HepG2 (cell line): ENCODE measurements at regions not wholly inside any gene's neighbourhood (a gene's known extent, or its start where the extent isn't known, plus 50 kb on each side); places are given as distances from the start of the nearest gene placed in this dataset.

ENCODE experiments used
- ATAC-seq: fragments of 200-7000 bp; cut with Tn5 transposase; 3 replicates; pipeline ENCODE4 v1.9.1; 2020; ENCODE audit warnings: mild to moderate bottlenecking, moderate library complexity
- BruUV-seq: library from RNA; stranded (reverse); fragments of 400-500 nt; replicated peaks from 2 replicates; lab custom pipeline; 2021; lab: Mats Ljungman, UMichigan
- CTCF ChIA-PET: fragments of 300-600 bp; formaldehyde crosslinking; extraction: SDS; loops from one replicate; lab custom pipeline; 2021; ENCODE audit warnings: low total read pairs, inconsistent platforms, low intra/inter-chr PET ratio; lab: Yijun Ruan, JAX
- POLR2A ChIA-PET: fragments of 350-600 bp; sonication (Branson Sonifier 250); formaldehyde crosslinking; loops from one replicate; lab custom pipeline; 2020; ENCODE audit warnings: antibody characterized with exemption, inconsistent platforms; lab: Yijun Ruan, JAX
- DNase-seq: peaks from one replicate; pipeline ENCODE4 v3.0.0-alpha.2; 2015; ENCODE audit warnings: low spot score
- FAIRE-seq: peaks from 3 replicates; lab custom pipeline; 2011; peaks lifted over from hg19 to GRCh38; lab: Jason Lieb, UNC
- H2AFZ ChIP-seq: one replicate; pipeline ENCODE4 v1.6.1; 2011; ENCODE audit warnings: low read length, inconsistent platforms
- H3K27ac ChIP-seq: fragments of 300-600 bp; 3 replicates; pipeline ENCODE4 v1.8.0; 2011; ENCODE audit warnings: mixed run types, mild to moderate bottlenecking, mixed read lengths, low read length, inconsistent platforms; ENCODE audit not compliant: insufficient read depth; ENCODE audit errors: extremely low read length
- H3K27me3 ChIP-seq, 2 experiments: fragments of 200-600 bp in 1 of 2; 2 replicates in 1 of 2; 3 replicates in 1 of 2; pipeline versions ENCODE4 v1.6.0 to v1.8.0; 2011; ENCODE audit warnings: low read length in 2 of 2, mild to moderate bottlenecking in 2 of 2, moderate library complexity in 2 of 2, inconsistent platforms in 1 of 2; ENCODE audit not compliant: insufficient read depth in 2 of 2, control insufficient read depth in 1 of 2
- H3K36me3 ChIP-seq, 2 experiments: fragments of 200-600 bp in 1 of 2; replicated peaks in 1 of 2; 2 replicates in 1 of 2; 3 replicates in 1 of 2; pipeline versions ENCODE4 v1.5.1 to v1.8.0; 2011; ENCODE audit warnings: low read length in 2 of 2, inconsistent platforms in 1 of 2; ENCODE audit not compliant: insufficient read depth in 2 of 2, control insufficient read depth in 1 of 2
- H3K4me1 ChIP-seq: 2 replicates; pipeline ENCODE4 v1.5.1; 2012; ENCODE audit warnings: low read length, inconsistent platforms; ENCODE audit not compliant: insufficient read depth
- H3K4me2 ChIP-seq: 2 replicates; pipeline ENCODE4 v1.6.0; 2011; ENCODE audit warnings: low read depth, low read length, inconsistent platforms
- H3K4me3 ChIP-seq, 3 experiments: fragments of 200-600 bp in 1 of 3; sonication (generic), shearing (Covaris generic) in 1 of 3; replicated peaks in 1 of 3; 2 replicates each; pipeline ENCODE4 v1.5.1; 2011 to 2016; ENCODE audit warnings: low read length in 3 of 3, inconsistent platforms in 2 of 3, low read depth in 2 of 3, mild to moderate bottlenecking in 2 of 3, control low read depth in 1 of 3, mixed read lengths in 1 of 3; ENCODE audit not compliant: insufficient read depth in 1 of 3
- H3K79me2 ChIP-seq: one replicate; pipeline ENCODE4 v1.6.1; 2011; ENCODE audit warnings: low read length, inconsistent platforms; ENCODE audit not compliant: insufficient read depth
- H3K9ac ChIP-seq: 2 replicates; pipeline ENCODE4 v1.6.0; 2011; ENCODE audit warnings: mild to moderate bottlenecking, low read depth, low read length, inconsistent platforms; ENCODE audit not compliant: insufficient read depth
- H3K9me3 ChIP-seq: 2 replicates; pipeline ENCODE4 v1.5.1; 2012; ENCODE audit warnings: mild to moderate bottlenecking, low read length
- H4K20me1 ChIP-seq: 2 replicates; pipeline ENCODE4 v1.6.0; 2011; ENCODE audit warnings: inconsistent platforms, mild to moderate bottlenecking, low read length, moderate library complexity; ENCODE audit not compliant: insufficient read depth
- AKAP8 ChIP-seq: sonication (generic); formaldehyde crosslinking; IDR thresholded peaks from 2 replicates; pipeline ENCODE4 v1.5.1; 2020; ENCODE audit warnings: mild to moderate bottlenecking, missing genetic modification reagents
- BCLAF1 ChIP-seq: fragments of 450-650 bp; IDR thresholded peaks from 2 replicates; pipeline ENCODE4 v1.6.1; 2017; ENCODE audit warnings: mild to moderate bottlenecking
- DMAP1 ChIP-seq: IDR thresholded peaks from 2 replicates; pipeline ENCODE4 v1.6.1; 2016
- IKZF5 ChIP-seq: IDR thresholded peaks from 2 replicates; pipeline ENCODE4 v1.6.1; 2018; ENCODE audit warnings: missing genetic modification reagents, mild to moderate bottlenecking, missing compliant biosample characterization
- MEIS2 ChIP-seq: sonication (generic); formaldehyde crosslinking; IDR thresholded peaks from 2 replicates; pipeline ENCODE4 v1.9.0; 2021; ENCODE audit warnings: mild to moderate bottlenecking, missing genetic modification reagents
- ZNF224 ChIP-seq: sonication (generic); formaldehyde crosslinking; IDR thresholded peaks from 2 replicates; pipeline ENCODE4 v1.5.0; 2020; ENCODE audit warnings: mild to moderate bottlenecking, missing genetic modification reagents
- ZNF768 ChIP-seq: sonication (generic); formaldehyde crosslinking; IDR thresholded peaks from 2 replicates; pipeline ENCODE4 v1.4.0; 2020; ENCODE audit warnings: missing genetic modification reagents
- WGBS: methylation state at CpG from one replicate; pipeline ENCODE4 v1.1.6; 2017; ENCODE audit warnings: low lambda C conversion rate; 5-methylcytosine and 5-hydroxymethylcytosine counted together
- in situ Hi-C: cut with HindIII; loops from 2 replicates; pipeline ENCODE4 v1.10.0; 2017; ENCODE audit warnings: low pct_unique_long_range_greater_than_20kb; ENCODE audit not compliant: extremely low pct_ligation_motif_present
- intact Hi-C: fragments of 100-400 bp; cut with micrococcal nuclease; formaldehyde crosslinking; loops from one replicate; pipeline ENCODE4 v1.10.0; 2022; ENCODE audit not compliant: unreplicated experiment
- TF ChIP-seq, protein P1 (sequence below): IDR thresholded peaks from 2 replicates; pipeline ENCODE4 v1.6.1; 2016; ENCODE audit warnings: low read depth
- TF ChIP-seq, protein P2 (sequence below), 2 experiments: fragments of 450-650 bp in 1 of 2; sonication (generic) in 1 of 2; formaldehyde crosslinking; IDR thresholded peaks; 2 replicates each; pipeline versions ENCODE4 v1.5.0 to v1.8.0; 2020 to 2022; ENCODE audit warnings: mild to moderate bottlenecking in 1 of 2, missing genetic modification reagents in 1 of 2

- in situ Hi-C loops, result no loop called here
- WGBS, result 31% methylated on average over 13 of the region's 14 CpGs
- intact Hi-C loops, result no loop called here
- Histone ChIP-seq H3K27me3 (peaks cover 1 to 42% of the 10 kb centered on the region in 2 experiments; a peak in 4 of 5 replicates), H3K36me3 (no peaks in the 10 kb centered on the region), H3K4me1 (no peaks in the 10 kb centered on the region), H3K79me2 (no peaks in the 10 kb centered on the region), H3K9me3 (no peaks in the 10 kb centered on the region), H3K9ac (no peak overlapping the region), H3K27ac (no peak overlapping the region), H4K20me1 (0 out of 2 replicates have a peak, but pooled peaks cover 3% of the 10 kb centered on the region), H3K4me2 (no peak overlapping the region), H2AFZ (no peak overlapping the region), H3K4me3 (no peak overlapping the region)
- ChIA-PET CTCF (no interaction called here), POLR2A (no interaction called here)
- no TSS peak for BruUV-seq
- no peak for ATAC-seq
- TF ChIP-seq ZNF224 (CRISPR knock-in tag), result no peak
- TF ChIP-seq, protein P1, sequence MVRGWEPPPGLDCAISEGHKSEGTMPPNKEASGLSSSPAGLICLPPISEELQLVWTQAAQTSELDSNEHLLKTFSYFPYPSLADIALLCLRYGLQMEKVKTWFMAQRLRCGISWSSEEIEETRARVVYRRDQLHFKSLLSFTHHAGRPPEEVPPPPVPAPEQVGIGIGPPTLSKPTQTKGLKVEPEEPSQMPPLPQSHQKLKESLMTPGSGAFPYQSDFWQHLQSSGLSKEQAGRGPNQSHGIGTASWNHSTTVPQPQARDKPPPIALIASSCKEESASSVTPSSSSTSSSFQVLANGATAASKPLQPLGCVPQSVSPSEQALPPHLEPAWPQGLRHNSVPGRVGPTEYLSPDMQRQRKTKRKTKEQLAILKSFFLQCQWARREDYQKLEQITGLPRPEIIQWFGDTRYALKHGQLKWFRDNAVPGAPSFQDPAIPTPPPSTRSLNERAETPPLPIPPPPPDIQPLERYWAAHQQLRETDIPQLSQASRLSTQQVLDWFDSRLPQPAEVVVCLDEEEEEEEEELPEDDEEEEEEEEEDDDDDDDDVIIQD (CRISPR knock-in tag), result no peak
- no peak for TF ChIP-seq AKAP8 (CRISPR knock-in tag)
- TF ChIP-seq MEIS2, result no peak
- no peak for TF ChIP-seq IKZF5 (CRISPR knock-in tag)
- no peak for TF ChIP-seq ZNF768 (CRISPR knock-in tag)
- TF ChIP-seq BCLAF1, result no peak
- TF ChIP-seq DMAP1 (CRISPR knock-in tag), result no peak
- TF ChIP-seq, protein P2, sequence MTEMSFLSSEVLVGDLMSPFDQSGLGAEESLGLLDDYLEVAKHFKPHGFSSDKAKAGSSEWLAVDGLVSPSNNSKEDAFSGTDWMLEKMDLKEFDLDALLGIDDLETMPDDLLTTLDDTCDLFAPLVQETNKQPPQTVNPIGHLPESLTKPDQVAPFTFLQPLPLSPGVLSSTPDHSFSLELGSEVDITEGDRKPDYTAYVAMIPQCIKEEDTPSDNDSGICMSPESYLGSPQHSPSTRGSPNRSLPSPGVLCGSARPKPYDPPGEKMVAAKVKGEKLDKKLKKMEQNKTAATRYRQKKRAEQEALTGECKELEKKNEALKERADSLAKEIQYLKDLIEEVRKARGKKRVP (CRISPR knock-in tag; IDR thresholded peaks at IDR 0.05), result no peak
- no peak for DNase-seq
- no peak for FAIRE-seq
These were observed 112.4 kb upstream of the ALDH1A3 start for GRCh38 chr15:100767001-100767825.
